ENCODE measurements at regions not wholly inside any gene's neighbourhood (a gene's known extent, or its start where the extent isn't known, plus 50 kb on each side); places are given as distances from the start of the nearest gene placed in this dataset.

DNA sequence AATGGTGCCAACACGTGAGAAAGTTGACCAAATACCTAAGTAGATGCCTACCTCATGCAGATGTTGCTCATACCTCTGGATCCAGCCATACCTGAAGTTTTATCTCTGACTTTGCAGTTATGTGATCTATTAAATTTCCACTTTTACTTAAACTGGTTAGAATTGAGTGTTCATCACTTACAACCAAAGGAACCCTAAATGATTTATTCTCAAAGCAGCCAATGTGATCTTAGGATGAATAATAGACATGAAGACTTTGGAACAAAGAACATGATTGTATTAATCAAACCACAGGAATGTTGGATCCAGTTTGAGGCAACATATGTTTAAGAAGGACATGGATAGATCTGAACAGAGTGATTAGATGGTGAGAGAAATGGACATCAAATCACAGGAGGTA lies 68.7 kb downstream of the IRX6 start:
- Histone ChIP-seq H3K4me3 (no peak overlapping the region), H3K27ac (peak overlapping the region in 4 of 10 donors; percentile 75 to 94 (median 84)), H3K36me3 (no peaks in the 10 kb centered on the region), H3K9me3 (no peaks in the 10 kb centered on the region), H3K27me3 (no peaks in the 10 kb centered on the region), H3K4me1 (peaks cover 0 to 47% (median 14%) of the 10 kb centered on the region in 9 donors)
- 48 to 56% methylated on average over 1 of the region's 1 CpG for WGBS, 2 donors
- ATAC-seq (no peak), DNase-seq (no peak)
- intact Hi-C loops (cut with DNase I): no loop called here
- TF ChIP-seq, protein P1, sequence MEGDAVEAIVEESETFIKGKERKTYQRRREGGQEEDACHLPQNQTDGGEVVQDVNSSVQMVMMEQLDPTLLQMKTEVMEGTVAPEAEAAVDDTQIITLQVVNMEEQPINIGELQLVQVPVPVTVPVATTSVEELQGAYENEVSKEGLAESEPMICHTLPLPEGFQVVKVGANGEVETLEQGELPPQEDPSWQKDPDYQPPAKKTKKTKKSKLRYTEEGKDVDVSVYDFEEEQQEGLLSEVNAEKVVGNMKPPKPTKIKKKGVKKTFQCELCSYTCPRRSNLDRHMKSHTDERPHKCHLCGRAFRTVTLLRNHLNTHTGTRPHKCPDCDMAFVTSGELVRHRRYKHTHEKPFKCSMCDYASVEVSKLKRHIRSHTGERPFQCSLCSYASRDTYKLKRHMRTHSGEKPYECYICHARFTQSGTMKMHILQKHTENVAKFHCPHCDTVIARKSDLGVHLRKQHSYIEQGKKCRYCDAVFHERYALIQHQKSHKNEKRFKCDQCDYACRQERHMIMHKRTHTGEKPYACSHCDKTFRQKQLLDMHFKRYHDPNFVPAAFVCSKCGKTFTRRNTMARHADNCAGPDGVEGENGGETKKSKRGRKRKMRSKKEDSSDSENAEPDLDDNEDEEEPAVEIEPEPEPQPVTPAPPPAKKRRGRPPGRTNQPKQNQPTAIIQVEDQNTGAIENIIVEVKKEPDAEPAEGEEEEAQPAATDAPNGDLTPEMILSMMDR (IDR thresholded peaks at IDR 0.05): no peak

DNA sequence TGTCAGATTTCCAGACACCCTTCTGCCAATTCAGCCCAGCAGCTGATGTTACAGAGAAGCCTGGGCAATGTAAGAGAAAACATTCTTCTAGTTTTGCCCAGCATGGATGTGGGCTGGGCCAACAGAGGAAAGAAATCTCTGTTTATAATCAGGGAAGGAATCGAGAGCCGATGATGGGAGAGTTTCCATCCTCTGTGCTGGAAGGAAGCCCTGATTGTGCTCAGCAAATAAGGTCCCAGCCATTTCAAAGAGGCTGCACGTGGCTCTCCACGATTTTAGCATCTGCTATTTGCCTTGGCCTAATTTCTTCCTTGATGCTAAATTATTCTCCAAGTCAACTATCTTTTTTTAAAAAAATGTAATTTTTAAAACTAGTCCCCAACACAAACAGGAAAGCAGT lies 70.0 kb downstream of the IRX6 start:
- Histone ChIP-seq H3K9me3 (no peaks in the 10 kb centered on the region), H3K27ac (peak overlapping the region in 5 of 10 donors; percentile 36 to 94 (median 80)), H3K4me1 (peaks cover 0 to 37% (median 14%) of the 10 kb centered on the region in 9 donors), H3K27me3 (no peaks in the 10 kb centered on the region), H3K36me3 (no peaks in the 10 kb centered on the region), H3K4me3 (no peak overlapping the region)
- DNase-seq (no peak), ATAC-seq (peak in 1 of 8 donors; percentile 27)
- WGBS, 2 donors: 24 to 26% methylated on average over 4 of the region's 4 CpGs
- intact Hi-C loops (cut with DNase I): no loop called here
- TF ChIP-seq, protein P1 (IDR thresholded peaks at IDR 0.05): no peak

DNA sequence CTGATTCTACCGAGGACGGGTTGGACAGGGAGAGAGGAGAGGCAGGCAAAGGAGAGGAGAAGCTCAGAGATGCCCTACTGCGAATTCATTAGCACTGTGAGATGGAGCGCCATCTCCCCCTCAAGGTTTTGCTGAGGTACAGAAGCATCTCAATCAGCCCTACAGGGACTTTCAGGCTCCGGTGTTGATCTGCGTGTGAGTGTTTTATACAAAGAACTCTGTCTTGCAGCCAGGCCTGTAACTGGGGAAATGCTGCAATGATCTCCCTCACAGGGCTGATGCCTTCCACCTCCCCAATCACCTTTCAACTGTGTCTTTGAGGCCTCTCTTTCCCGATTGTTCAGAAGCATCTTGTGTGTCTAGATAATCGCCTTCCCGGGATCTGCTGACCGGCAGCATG lies 74.8 kb downstream of the IRX6 start:
- peak in 6 of 8 donors; percentile 2 to 52 (median 36) for ATAC-seq
- intact Hi-C loops (cut with DNase I): loop anchor here in 1 of 10 donors (2.0 kb wide), 1 partner anchor 62 kb away; no protein-coding TSS in a partner anchor
- WGBS, 2 donors: 65 to 74% methylated on average over 10 of the region's 10 CpGs

DNA sequence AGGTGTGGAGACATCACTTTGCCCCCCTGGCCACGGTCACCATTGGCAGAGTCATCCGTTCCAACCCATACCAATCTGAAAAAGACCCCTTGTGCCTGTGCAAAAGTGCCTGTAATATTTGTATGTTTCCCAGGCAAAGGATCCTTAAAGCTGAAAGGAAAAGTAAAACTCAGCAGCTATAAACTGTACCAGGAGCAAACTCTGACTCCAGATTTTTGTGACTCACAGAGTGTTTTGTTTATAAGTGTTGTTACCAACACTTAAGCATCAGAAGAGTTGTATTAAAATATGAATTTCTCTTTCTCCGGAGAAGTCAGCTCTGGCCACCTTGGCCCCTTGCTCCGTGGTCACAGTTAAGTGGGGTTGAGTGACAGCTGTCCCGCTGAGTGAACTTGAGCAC lies 75.9 kb downstream of the IRX6 start:
- H3K4me1 ChIP-seq: peaks cover 0 to 8% (median 0%) of the 10 kb centered on the region in 9 donors
- no peak overlapping the region for H3K4me3 ChIP-seq
- TF ChIP-seq, protein P1 (IDR thresholded peaks at IDR 0.05): no peak
- ATAC-seq: no peak
- peaks cover 0 to 9% (median 0%) of the 10 kb centered on the region in 7 donors for H3K27me3 ChIP-seq
- no peaks in the 10 kb centered on the region for H3K9me3 ChIP-seq
- no peak overlapping the region for H3K27ac ChIP-seq
- DNase-seq: no peak
- 83 to 86% methylated on average over 5 of the region's 5 CpGs for WGBS, 2 donors
- no peaks in the 10 kb centered on the region for H3K36me3 ChIP-seq
- intact Hi-C loops (cut with DNase I): loop anchor here in 1 of 10 donors (2.0 kb wide), 1 partner anchor 61 kb away; no protein-coding TSS in a partner anchor

More for the DNA sequence above, 74.8 kb downstream of the IRX6 start:
- Histone ChIP-seq H3K4me1 (peaks cover 0 to 18% (median 3%) of the 10 kb centered on the region in 9 donors), H3K27ac (no peak overlapping the region), H3K9me3 (no peaks in the 10 kb centered on the region), H3K27me3 (peaks cover 0 to 8% (median 0%) of the 10 kb centered on the region in 7 donors), H3K36me3 (no peaks in the 10 kb centered on the region), H3K4me3 (no peak overlapping the region)
- TF ChIP-seq, protein P1 (IDR thresholded peaks at IDR 0.05): no peak
- DNase-seq: no peak
